Karpas-422 (cell line): ENCODE measurements at regions not wholly inside any gene's neighbourhood (a gene's known extent, or its start where the extent isn't known, plus 50 kb on each side); places are given as distances from the start of the nearest gene placed in this dataset.

Experiments used
- DNase-seq: peaks from one replicate; pipeline ENCODE4 v3.0.0-alpha.2; 2015
- H2AFZ ChIP-seq: fragments of 200-600 bp; sonication (generic); 2 replicates; pipeline ENCODE4 v1.6.1; 2014; ENCODE audit warnings: antibody characterized with exemption, low read length, mixed read lengths
- H3K27ac ChIP-seq: fragments of 200-600 bp; sonication (generic); 2 replicates; pipeline ENCODE4 v1.5.1; 2014; ENCODE audit warnings: mild to moderate bottlenecking, low read length, moderate library complexity
- H3K27me3 ChIP-seq: fragments of 200-600 bp; sonication (generic); 2 replicates; pipeline ENCODE4 v1.6.1; 2014; ENCODE audit warnings: low read length, mixed read lengths
- H3K36me3 ChIP-seq: fragments of 200-600 bp; sonication (generic); 2 replicates; pipeline ENCODE4 v1.6.1; 2014; ENCODE audit warnings: low read length, mixed read lengths; ENCODE audit not compliant: insufficient read depth
- H3K4me1 ChIP-seq: fragments of 200-600 bp; sonication (generic); 2 replicates; pipeline ENCODE4 v1.6.1; 2014; ENCODE audit warnings: mild to moderate bottlenecking, low read length, mixed read lengths
- H3K4me2 ChIP-seq: fragments of 200-600 bp; sonication (generic); 2 replicates; pipeline ENCODE4 v1.6.1; 2014; ENCODE audit warnings: low read length, low read depth, mild to moderate bottlenecking; ENCODE audit not compliant: poor library complexity, severe bottlenecking
- H3K4me3 ChIP-seq: fragments of 200-600 bp; sonication (generic); 2 replicates; pipeline ENCODE4 v1.5.1; 2014; ENCODE audit warnings: mild to moderate bottlenecking, antibody characterized with exemption, low read length, mixed read lengths
- H3K79me2 ChIP-seq: fragments of 200-600 bp; sonication (generic); 2 replicates; pipeline ENCODE4 v1.6.1; 2014; ENCODE audit warnings: mild to moderate bottlenecking, low read length, mixed read lengths
- H3K9ac ChIP-seq: fragments of 200-600 bp; sonication (generic); 2 replicates; pipeline ENCODE4 v1.6.0; 2014; ENCODE audit warnings: low read length
- H3K9me2 ChIP-seq: fragments of 200-600 bp; sonication (generic), shearing (Covaris generic); replicated peaks from 2 replicates; pipeline ENCODE4 v1.6.0; 2014; ENCODE audit warnings: mild to moderate bottlenecking, low read length, moderate library complexity; ENCODE audit not compliant: insufficient read depth
- H3K9me3 ChIP-seq: fragments of 300-700, 200-600 bp; sonication (generic); 2 replicates; pipeline ENCODE4 v1.6.1; 2014; ENCODE audit warnings: low read length, mixed read lengths
- H4K20me1 ChIP-seq: fragments of 200-600 bp; sonication (generic); 2 replicates; pipeline ENCODE4 v1.6.1; 2014; ENCODE audit warnings: mild to moderate bottlenecking, antibody characterized with exemption, low read length, low read depth; ENCODE audit not compliant: insufficient read depth

- Histone ChIP-seq H4K20me1 (no peaks in the 10 kb centered on the region), H3K9me2 (no peaks in the 10 kb centered on the region), H3K27me3 (no peaks in the 10 kb centered on the region), H3K4me2 (no peak overlapping the region), H3K36me3 (no peaks in the 10 kb centered on the region), H2AFZ (no peak overlapping the region), H3K9me3 (no peaks in the 10 kb centered on the region), H3K27ac (no peak overlapping the region), H3K9ac (no peak overlapping the region), H3K4me3 (no peak overlapping the region), H3K79me2 (no peaks in the 10 kb centered on the region), H3K4me1 (no peaks in the 10 kb centered on the region)
- DNase-seq = no peak
Measured at GRCh38 chr13:74306496-74306895, 172.3 kb upstream of the KLF12 start.

- Histone ChIP-seq H4K20me1 (no peaks in the 10 kb centered on the region), H3K36me3 (no peaks in the 10 kb centered on the region), H3K4me3 (no peak overlapping the region), H3K9me3 (no peaks in the 10 kb centered on the region), H3K4me2 (no peak overlapping the region), H3K9ac (no peak overlapping the region), H3K27me3 (no peaks in the 10 kb centered on the region), H3K4me1 (no peaks in the 10 kb centered on the region), H3K9me2 (no peaks in the 10 kb centered on the region), H3K79me2 (no peaks in the 10 kb centered on the region), H2AFZ (no peak overlapping the region), H3K27ac (no peak overlapping the region)
- no peak for DNase-seq
Measured at GRCh38 chr13:74305876-74306275, 171.7 kb upstream of the KLF12 start.

GRCh38 chr13:74301258-74301935, 167.2 kb upstream of the KLF12 start:
- Histone ChIP-seq H3K79me2 (no peaks in the 10 kb centered on the region), H3K9me3 (no peaks in the 10 kb centered on the region), H2AFZ (no peak overlapping the region), H3K9ac (no peak overlapping the region), H3K36me3 (no peaks in the 10 kb centered on the region), H3K4me3 (no peak overlapping the region), H3K27ac (no peak overlapping the region), H3K4me1 (peaks cover 12% of the 10 kb centered on the region), H3K27me3 (no peaks in the 10 kb centered on the region), H3K9me2 (no peaks in the 10 kb centered on the region), H3K4me2 (no peak overlapping the region), H4K20me1 (no peaks in the 10 kb centered on the region)
- DNase-seq = no peak

- no peaks in the 10 kb centered on the region for H3K9me2 ChIP-seq
- no peaks in the 10 kb centered on the region for H3K79me2 ChIP-seq
- H3K36me3 ChIP-seq = no peaks in the 10 kb centered on the region
- no peaks in the 10 kb centered on the region for H3K9me3 ChIP-seq
- H3K4me1 ChIP-seq = peaks cover 14% of the 10 kb centered on the region
- no peaks in the 10 kb centered on the region for H3K27me3 ChIP-seq
- no peak overlapping the region for H3K27ac ChIP-seq
- H3K9ac ChIP-seq = no peak overlapping the region
- H3K4me2 ChIP-seq = no peak overlapping the region
- H2AFZ ChIP-seq = no peak overlapping the region
- no peaks in the 10 kb centered on the region for H4K20me1 ChIP-seq
- H3K4me3 ChIP-seq = no peak overlapping the region
- no peak for DNase-seq
Measured at GRCh38 chr13:74300162-74300561, 166.0 kb upstream of the KLF12 start.

GRCh38 chr13:74299721-74300120, 165.5 kb upstream of the KLF12 start:
- H3K27ac ChIP-seq = no peak overlapping the region
- peaks cover 14% of the 10 kb centered on the region for H3K4me1 ChIP-seq
- no peaks in the 10 kb centered on the region for H3K9me2 ChIP-seq
- H2AFZ ChIP-seq = 0 out of 2 replicates have a peak overlapping the region, but pooled peaks have one; percentile 23
- H3K79me2 ChIP-seq = no peaks in the 10 kb centered on the region
- no peaks in the 10 kb centered on the region for H3K36me3 ChIP-seq
- no peak overlapping the region for H3K9ac ChIP-seq
- no peak for DNase-seq
- no peak overlapping the region for H3K4me3 ChIP-seq
- H3K4me2 ChIP-seq = no peak overlapping the region
- no peaks in the 10 kb centered on the region for H3K9me3 ChIP-seq
- H3K27me3 ChIP-seq = no peaks in the 10 kb centered on the region
- H4K20me1 ChIP-seq = no peaks in the 10 kb centered on the region

- Histone ChIP-seq H3K4me1 (peaks cover 14% of the 10 kb centered on the region), H3K9me2 (no peaks in the 10 kb centered on the region)
- DNase-seq = no peak
Measured at GRCh38 chr13:74298923-74299322, 164.7 kb upstream of the KLF12 start.

GRCh38 chr13:74289861-74290773, 155.9 kb upstream of the KLF12 start:
- Histone ChIP-seq H3K27ac (peak overlapping the region; percentile 93), H3K9me3 (no peaks in the 10 kb centered on the region), H3K4me3 (peak overlapping the region; percentile 60), H3K27me3 (no peaks in the 10 kb centered on the region), H3K4me1 (peaks cover 64% of the 10 kb centered on the region), H3K79me2 (no peaks in the 10 kb centered on the region), H3K9me2 (no peaks in the 10 kb centered on the region), H4K20me1 (no peaks in the 10 kb centered on the region), H3K36me3 (no peaks in the 10 kb centered on the region), H3K9ac (peak overlapping the region; percentile 79), H3K4me2 (peak overlapping the region; percentile 98), H2AFZ (peak overlapping the region; percentile 43)
- peak; percentile 97 for DNase-seq

More at GRCh38 chr13:74298923-74299322, 164.7 kb upstream of the KLF12 start:
- H3K9ac ChIP-seq = no peak overlapping the region
- H4K20me1 ChIP-seq = no peaks in the 10 kb centered on the region
- H2AFZ ChIP-seq = no peak overlapping the region
- no peaks in the 10 kb centered on the region for H3K9me3 ChIP-seq
- no peaks in the 10 kb centered on the region for H3K79me2 ChIP-seq
- no peaks in the 10 kb centered on the region for H3K27me3 ChIP-seq
- H3K27ac ChIP-seq = no peak overlapping the region
- H3K36me3 ChIP-seq = no peaks in the 10 kb centered on the region
- H3K4me2 ChIP-seq = no peak overlapping the region
- no peak overlapping the region for H3K4me3 ChIP-seq

- Histone ChIP-seq H3K9me3 (no peaks in the 10 kb centered on the region), H3K4me3 (peak overlapping the region; percentile 60; the same call in 1 of the 2 replicates), H3K27me3 (no peaks in the 10 kb centered on the region), H3K79me2 (no peaks in the 10 kb centered on the region), H3K36me3 (no peaks in the 10 kb centered on the region), H3K4me2 (peak overlapping the region; percentile 98), H2AFZ (no peak overlapping the region), H4K20me1 (no peaks in the 10 kb centered on the region), H3K4me1 (peaks cover 64% of the 10 kb centered on the region), H3K9ac (peak overlapping the region; percentile 79), H3K27ac (peak overlapping the region; percentile 93), H3K9me2 (no peaks in the 10 kb centered on the region)
- DNase-seq = no peak
Measured at GRCh38 chr13:74289107-74289506, 154.9 kb upstream of the KLF12 start.
